ENCODE measurements at regions not wholly inside any gene's neighbourhood (a gene's known extent, or its start where the extent isn't known, plus 50 kb on each side); places are given as distances from the start of the nearest gene placed in this dataset.

- peaks cover 6% of the 10 kb centered on the region for H3K27me3 Mint-ChIP-seq
- CTCF ChIA-PET, result interaction anchor here (0.5 kb wide), 1 partner anchor 161 kb away, joined by 3 read pairs; no protein-coding TSS in a partner anchor
- POLR2A ChIA-PET, result no interaction called here
- no peak overlapping the region for H3K4me3 Mint-ChIP-seq
- no peaks in the 10 kb centered on the region for H3K36me3 Mint-ChIP-seq (ENCODE audit: low read depth)
- no peaks in the 10 kb centered on the region for H3K9me3 Mint-ChIP-seq (ENCODE audit: low read depth)
- no peak overlapping the region for H3K27ac Mint-ChIP-seq
- ATAC-seq, result no peak
- H3K4me1 Mint-ChIP-seq, result no peaks in the 10 kb centered on the region
- intact Hi-C loops (cut with DNase I, micrococcal nuclease), result no loop called here
- DNase-seq, result no peak
Observed at GRCh38 chr12:43294916-43295315, 257.1 kb downstream of the ADAMTS20 start.

- no peak for ATAC-seq
- DNase-seq, result no peak
- no peak overlapping the region for H3K27ac Mint-ChIP-seq
- ChIA-PET CTCF (interaction anchor here (0.5 kb wide), 1 partner anchor 162 kb away, joined by 3 read pairs; no protein-coding TSS in a partner anchor), POLR2A (no interaction called here)
- no peaks in the 10 kb centered on the region for H3K9me3 Mint-ChIP-seq (ENCODE audit: low read depth)
- H3K4me1 Mint-ChIP-seq, result no peaks in the 10 kb centered on the region
- no peaks in the 10 kb centered on the region for H3K36me3 Mint-ChIP-seq (ENCODE audit: low read depth)
- peaks cover 6% of the 10 kb centered on the region for H3K27me3 Mint-ChIP-seq
- intact Hi-C loops (cut with DNase I, micrococcal nuclease), result no loop called here
- H3K4me3 Mint-ChIP-seq, result no peak overlapping the region
Observed at GRCh38 chr12:43294147-43294546, 257.9 kb downstream of the ADAMTS20 start.

- Mint-ChIP-seq H3K4me3 (no peak overlapping the region), H3K27ac (no peak overlapping the region), H3K4me1 (no peaks in the 10 kb centered on the region), H3K9me3 (ENCODE audit: low read depth) (no peaks in the 10 kb centered on the region), H3K36me3 (ENCODE audit: low read depth) (no peaks in the 10 kb centered on the region), H3K27me3 (peaks cover 6% of the 10 kb centered on the region)
- intact Hi-C loops (cut with DNase I, micrococcal nuclease), result no loop called here
- no peak for ATAC-seq
- ChIA-PET CTCF (no interaction called here), POLR2A (no interaction called here)
- no peak for DNase-seq
Observed at GRCh38 chr12:43293396-43293795, 258.6 kb downstream of the ADAMTS20 start.

GRCh38 chr12:43292699-43293098 is 259.3 kb downstream of the ADAMTS20 start:
- intact Hi-C loops (cut with DNase I, micrococcal nuclease), result no loop called here
- H3K4me1 Mint-ChIP-seq, result no peaks in the 10 kb centered on the region
- no peaks in the 10 kb centered on the region for H3K9me3 Mint-ChIP-seq (ENCODE audit: low read depth)
- DNase-seq (no peak), ATAC-seq (no peak)
- H3K36me3 Mint-ChIP-seq (ENCODE audit: low read depth), result no peaks in the 10 kb centered on the region
- H3K27me3 Mint-ChIP-seq, result peaks cover 6% of the 10 kb centered on the region
- ChIA-PET POLR2A (no interaction called here), CTCF (no interaction called here)
- no peak overlapping the region for H3K4me3 Mint-ChIP-seq
- H3K27ac Mint-ChIP-seq, result no peak overlapping the region

GRCh38 chr12:43291516-43291915 is 260.5 kb downstream of the ADAMTS20 start:
- ATAC-seq, result no peak
- no peak overlapping the region for H3K27ac Mint-ChIP-seq
- ChIA-PET POLR2A (no interaction called here), CTCF (no interaction called here)
- H3K4me3 Mint-ChIP-seq, result no peak overlapping the region
- H3K36me3 Mint-ChIP-seq (ENCODE audit: low read depth), result no peaks in the 10 kb centered on the region
- H3K27me3 Mint-ChIP-seq, result peaks cover 2% of the 10 kb centered on the region
- H3K4me1 Mint-ChIP-seq, result no peaks in the 10 kb centered on the region
- DNase-seq, result no peak
- H3K9me3 Mint-ChIP-seq (ENCODE audit: low read depth), result no peaks in the 10 kb centered on the region
- intact Hi-C loops (cut with DNase I, micrococcal nuclease), result no loop called here

GRCh38 chr12:43290836-43291235 is 261.2 kb downstream of the ADAMTS20 start:
- DNase-seq (no peak), ATAC-seq (no peak)
- intact Hi-C loops (cut with DNase I, micrococcal nuclease), result no loop called here
- Mint-ChIP-seq H3K27me3 (peaks cover 2% of the 10 kb centered on the region), H3K9me3 (ENCODE audit: low read depth) (no peaks in the 10 kb centered on the region), H3K4me3 (no peak overlapping the region), H3K36me3 (ENCODE audit: low read depth) (no peaks in the 10 kb centered on the region), H3K4me1 (no peaks in the 10 kb centered on the region), H3K27ac (no peak overlapping the region)
- POLR2A ChIA-PET, result no interaction called here
- CTCF ChIA-PET, result no interaction called here

GRCh38 chr12:43289426-43289801 is 262.6 kb downstream of the ADAMTS20 start:
- intact Hi-C loops (cut with DNase I, micrococcal nuclease), result no loop called here
- DNase-seq (no peak), ATAC-seq (no peak)
- H3K9me3 Mint-ChIP-seq (ENCODE audit: low read depth), result no peaks in the 10 kb centered on the region
- ChIA-PET POLR2A (no interaction called here), CTCF (no interaction called here)
- no peak overlapping the region for H3K4me3 Mint-ChIP-seq
- H3K27me3 Mint-ChIP-seq, result peaks cover 2% of the 10 kb centered on the region
- H3K4me1 Mint-ChIP-seq, result no peaks in the 10 kb centered on the region
- no peak overlapping the region for H3K27ac Mint-ChIP-seq
- H3K36me3 Mint-ChIP-seq (ENCODE audit: low read depth), result no peaks in the 10 kb centered on the region

- CTCF ChIA-PET, result no interaction called here
- Mint-ChIP-seq H3K4me3 (no peak overlapping the region), H3K27me3 (peaks cover 2% of the 10 kb centered on the region), H3K36me3 (ENCODE audit: low read depth) (no peaks in the 10 kb centered on the region), H3K27ac (no peak overlapping the region), H3K9me3 (ENCODE audit: low read depth) (no peaks in the 10 kb centered on the region), H3K4me1 (no peaks in the 10 kb centered on the region)
- POLR2A ChIA-PET, result no interaction called here
- DNase-seq (no peak), ATAC-seq (no peak)
- intact Hi-C loops (cut with DNase I, micrococcal nuclease), result no loop called here
Observed at GRCh38 chr12:43288671-43289425, 263.2 kb downstream of the ADAMTS20 start.

GRCh38 chr12:43287706-43288383 is 264.2 kb downstream of the ADAMTS20 start:
- DNase-seq (no peak), ATAC-seq (no peak)
- peaks cover 2% of the 10 kb centered on the region for H3K27me3 Mint-ChIP-seq
- H3K36me3 Mint-ChIP-seq (ENCODE audit: low read depth), result no peaks in the 10 kb centered on the region
- no peak overlapping the region for H3K27ac Mint-ChIP-seq
- CTCF ChIA-PET, result no interaction called here
- no peak overlapping the region for H3K4me3 Mint-ChIP-seq
- no peaks in the 10 kb centered on the region for H3K4me1 Mint-ChIP-seq
- intact Hi-C loops (cut with DNase I, micrococcal nuclease), result no loop called here
- no peaks in the 10 kb centered on the region for H3K9me3 Mint-ChIP-seq (ENCODE audit: low read depth)
- POLR2A ChIA-PET, result no interaction called here

GRCh38 chr12:43286986-43287385 is 265.0 kb downstream of the ADAMTS20 start:
- Mint-ChIP-seq H3K27me3 (no peaks in the 10 kb centered on the region), H3K9me3 (ENCODE audit: low read depth) (no peaks in the 10 kb centered on the region), H3K36me3 (ENCODE audit: low read depth) (no peaks in the 10 kb centered on the region), H3K4me3 (no peak overlapping the region), H3K4me1 (no peaks in the 10 kb centered on the region), H3K27ac (no peak overlapping the region)
- POLR2A ChIA-PET, result no interaction called here
- DNase-seq (no peak), ATAC-seq (no peak)
- CTCF ChIA-PET, result no interaction called here
- intact Hi-C loops (cut with DNase I, micrococcal nuclease), result no loop called here

- ATAC-seq, result no peak
Observed at GRCh38 chr12:43285159-43285598, 266.8 kb downstream of the ADAMTS20 start.

GRCh38 chr12:43284486-43285158 is 267.4 kb downstream of the ADAMTS20 start:
- intact Hi-C loops (cut with DNase I, micrococcal nuclease), result no loop called here
- no peaks in the 10 kb centered on the region for H3K9me3 Mint-ChIP-seq (ENCODE audit: low read depth)
- CTCF ChIA-PET, result no interaction called here

More at GRCh38 chr12:43285159-43285598, 266.8 kb downstream of the ADAMTS20 start:
- Mint-ChIP-seq H3K36me3 (ENCODE audit: low read depth) (no peaks in the 10 kb centered on the region), H3K4me1 (no peaks in the 10 kb centered on the region), H3K9me3 (ENCODE audit: low read depth) (no peaks in the 10 kb centered on the region), H3K27ac (no peak overlapping the region), H3K27me3 (no peaks in the 10 kb centered on the region), H3K4me3 (no peak overlapping the region)
- CTCF ChIA-PET, result no interaction called here
- POLR2A ChIA-PET, result no interaction called here
- DNase-seq, result no peak
- intact Hi-C loops (cut with DNase I, micrococcal nuclease), result no loop called here

More at GRCh38 chr12:43284486-43285158, 267.4 kb downstream of the ADAMTS20 start:
- Mint-ChIP-seq H3K27ac (no peak overlapping the region), H3K27me3 (no peaks in the 10 kb centered on the region), H3K4me1 (no peaks in the 10 kb centered on the region), H3K36me3 (ENCODE audit: low read depth) (no peaks in the 10 kb centered on the region), H3K4me3 (no peak overlapping the region)
- DNase-seq, result no peak
- POLR2A ChIA-PET, result no interaction called here
- ATAC-seq, result no peak

Data from activated CD4-positive, alpha-beta T cell treated with anti-CD3 and anti-CD28 coated beads for 36 hours (primary cell).